SK-N-SH treated with all-trans-retinoic acid at 6 μM for 48 hours (cell line): ENCODE measurements at regions not wholly inside any gene's neighbourhood (a gene's known extent, or its start where the extent isn't known, plus 50 kb on each side); places are given as distances from the start of the nearest gene placed in this dataset.

Experiments
- ATAC-seq: fragments of 200-7000 bp; cut with Tn5 transposase; 3 replicates; pipeline ENCODE4 v1.9.1; 2020; ENCODE audit warnings: mild to moderate bottlenecking, moderate library complexity
- ARNTL ChIP-seq: fragments of 450-650 bp; formaldehyde crosslinking; IDR thresholded peaks from 2 replicates; pipeline ENCODE4 v1.5.0; 2020; ENCODE audit warnings: low read depth, mild to moderate bottlenecking, moderate library complexity, borderline replicate concordance
- BACH2 ChIP-seq: fragments of 250-450 bp; sonication (Bioruptor Pico); IDR thresholded peaks from 2 replicates; pipeline ENCODE4 v1.9.0; 2021; ENCODE audit warnings: mild to moderate bottlenecking, borderline replicate concordance
- ESRRG ChIP-seq: fragments of 250-450 bp; sonication (Bioruptor Pico); IDR thresholded peaks from 2 replicates; pipeline ENCODE4 v1.6.1; 2021; ENCODE audit warnings: mild to moderate bottlenecking
- GLIS3 ChIP-seq: fragments of 250-450 bp; sonication (Bioruptor Pico); IDR thresholded peaks from 2 replicates; pipeline ENCODE4 v1.5.0; 2020; ENCODE audit warnings: mild to moderate bottlenecking, moderate library complexity
- ISL1 ChIP-seq: fragments of 250-450 bp; sonication (Bioruptor Pico); IDR thresholded peaks from 2 replicates; pipeline ENCODE4 v2.1.2; 2022; ENCODE audit warnings: mild to moderate bottlenecking, moderate library complexity
- PPARA ChIP-seq: fragments of 250-450 bp; sonication (Bioruptor Pico); IDR thresholded peaks from 2 replicates; pipeline ENCODE4 v1.5.0; 2020; ENCODE audit warnings: mild to moderate bottlenecking, borderline replicate concordance
- TCF4 ChIP-seq: fragments of 250-450 bp; sonication (Bioruptor Pico); IDR thresholded peaks from 2 replicates; pipeline ENCODE4 v1.8.0; 2021; ENCODE audit warnings: mild to moderate bottlenecking, moderate library complexity, borderline replicate concordance
- TOX ChIP-seq: fragments of 250-450 bp; sonication (Bioruptor Pico); IDR thresholded peaks from 2 replicates; pipeline ENCODE4 v1.8.0; 2021; ENCODE audit warnings: mild to moderate bottlenecking, moderate library complexity, borderline replicate concordance
- ZC3H10 ChIP-seq: fragments of 250-450 bp; sonication (Bioruptor Pico); IDR thresholded peaks from 2 replicates; pipeline ENCODE4 v1.5.1; 2021; ENCODE audit warnings: mild to moderate bottlenecking, moderate library complexity
- ZFP3 ChIP-seq: fragments of 250-450 bp; sonication (Bioruptor Pico); IDR thresholded peaks from 2 replicates; pipeline ENCODE4 v1.5.0; 2020; ENCODE audit warnings: mild to moderate bottlenecking, moderate library complexity
- ZFP30 ChIP-seq: fragments of 450-650 bp; formaldehyde crosslinking; IDR thresholded peaks from 2 replicates; pipeline ENCODE4 v1.5.0; 2022; ENCODE audit warnings: mild to moderate bottlenecking, moderate library complexity
- ZNF565 ChIP-seq: fragments of 450-650 bp; formaldehyde crosslinking; conservative IDR thresholded peaks from 2 replicates; pipeline ENCODE4 v1.5.0; 2020; ENCODE audit warnings: low read depth, mild to moderate bottlenecking, moderate library complexity
- ZNF70 ChIP-seq: fragments of 450-650 bp; formaldehyde crosslinking; IDR thresholded peaks from 2 replicates; pipeline ENCODE4 v1.5.0; 2020; ENCODE audit warnings: mild to moderate bottlenecking, moderate library complexity
- ZNF8 ChIP-seq: fragments of 450-650 bp; formaldehyde crosslinking; IDR thresholded peaks from 2 replicates; pipeline ENCODE4 v1.5.0; 2020; ENCODE audit warnings: mild to moderate bottlenecking, moderate library complexity
- TF ChIP-seq, protein P1 (sequence below): fragments of 250-450 bp; sonication (Bioruptor Pico); IDR thresholded peaks from 2 replicates; pipeline ENCODE4 v1.8.0; 2020; ENCODE audit warnings: mild to moderate bottlenecking, moderate library complexity, borderline replicate concordance
- TF ChIP-seq, protein P2 (sequence below): fragments of 250-450 bp; sonication (Bioruptor Pico); IDR thresholded peaks from 2 replicates; pipeline ENCODE4 v1.5.0; 2020; ENCODE audit warnings: mild to moderate bottlenecking, moderate library complexity
- TF ChIP-seq, protein P3 (sequence below): fragments of 250-450 bp; sonication (Bioruptor Pico); IDR thresholded peaks from 2 replicates; pipeline ENCODE4 v1.8.0; 2021; ENCODE audit warnings: low read depth, mild to moderate bottlenecking, moderate library complexity, borderline replicate concordance
- TF ChIP-seq, protein P4 (sequence below): fragments of 250-450 bp; sonication (Bioruptor Pico); IDR thresholded peaks from 2 replicates; pipeline ENCODE4 v1.5.1; 2021; ENCODE audit warnings: mild to moderate bottlenecking, moderate library complexity

DNA sequence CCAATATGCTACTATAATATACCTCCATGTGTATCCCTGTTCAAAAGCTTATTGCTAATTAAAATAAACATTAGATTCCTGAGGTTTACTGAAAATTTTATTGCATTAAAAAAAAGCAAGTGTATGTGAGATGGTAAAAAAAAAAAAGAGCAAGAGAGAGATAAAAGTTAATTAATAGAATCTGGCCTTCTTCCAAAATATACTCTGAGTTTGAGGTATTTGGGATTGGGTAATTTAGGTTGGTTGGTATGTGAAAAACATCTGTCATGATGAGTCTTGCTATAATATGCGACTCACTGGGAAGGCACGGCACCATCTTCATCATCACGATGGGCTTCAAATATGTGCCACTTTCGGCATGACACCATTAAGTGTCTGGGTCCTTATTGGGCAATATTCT, 711.1 kb upstream of the SOX9 start:
- no peak for ATAC-seq
- TF ChIP-seq ZFP3 (CRISPR knock-in tag) = 0 out of 2 replicates have a peak, but pooled peaks have one; percentile 44
- peak; percentile 75 for TF ChIP-seq ISL1 (CRISPR knock-in tag)
- TF ChIP-seq TCF4 (CRISPR knock-in tag) = no peak
- TF ChIP-seq, all 23 proteins: peak for 2

DNA sequence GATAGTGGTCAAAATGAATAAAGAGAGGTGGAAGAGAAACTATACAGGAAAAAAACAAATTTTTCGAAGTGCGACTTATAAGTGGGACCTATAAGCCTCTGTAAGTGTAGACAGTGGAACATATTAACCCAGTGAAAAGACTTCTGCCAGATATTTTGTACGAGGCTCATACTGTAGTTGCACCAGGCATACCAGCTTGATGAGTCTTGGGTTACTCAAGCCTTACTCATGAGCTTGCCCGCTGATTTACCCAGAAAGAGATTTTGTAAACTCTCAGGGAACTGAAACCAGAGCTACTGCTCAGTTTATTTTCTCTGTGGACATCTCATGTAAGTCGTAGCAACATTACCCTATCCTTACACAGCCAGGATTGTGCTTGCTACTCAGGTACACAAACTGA, 708.0 kb upstream of the SOX9 start:
- peak; percentile 99 for ATAC-seq
- no peak for TF ChIP-seq BACH2 (CRISPR knock-in tag)
- no peak; the same call in 1 of the 2 replicates for TF ChIP-seq TOX (CRISPR knock-in tag)
- TF ChIP-seq, protein P1, sequence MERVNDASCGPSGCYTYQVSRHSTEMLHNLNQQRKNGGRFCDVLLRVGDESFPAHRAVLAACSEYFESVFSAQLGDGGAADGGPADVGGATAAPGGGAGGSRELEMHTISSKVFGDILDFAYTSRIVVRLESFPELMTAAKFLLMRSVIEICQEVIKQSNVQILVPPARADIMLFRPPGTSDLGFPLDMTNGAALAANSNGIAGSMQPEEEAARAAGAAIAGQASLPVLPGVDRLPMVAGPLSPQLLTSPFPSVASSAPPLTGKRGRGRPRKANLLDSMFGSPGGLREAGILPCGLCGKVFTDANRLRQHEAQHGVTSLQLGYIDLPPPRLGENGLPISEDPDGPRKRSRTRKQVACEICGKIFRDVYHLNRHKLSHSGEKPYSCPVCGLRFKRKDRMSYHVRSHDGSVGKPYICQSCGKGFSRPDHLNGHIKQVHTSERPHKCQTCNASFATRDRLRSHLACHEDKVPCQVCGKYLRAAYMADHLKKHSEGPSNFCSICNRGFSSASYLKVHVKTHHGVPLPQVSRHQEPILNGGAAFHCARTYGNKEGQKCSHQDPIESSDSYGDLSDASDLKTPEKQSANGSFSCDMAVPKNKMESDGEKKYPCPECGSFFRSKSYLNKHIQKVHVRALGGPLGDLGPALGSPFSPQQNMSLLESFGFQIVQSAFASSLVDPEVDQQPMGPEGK (CRISPR knock-in tag) = no peak
- TF ChIP-seq, protein P2, sequence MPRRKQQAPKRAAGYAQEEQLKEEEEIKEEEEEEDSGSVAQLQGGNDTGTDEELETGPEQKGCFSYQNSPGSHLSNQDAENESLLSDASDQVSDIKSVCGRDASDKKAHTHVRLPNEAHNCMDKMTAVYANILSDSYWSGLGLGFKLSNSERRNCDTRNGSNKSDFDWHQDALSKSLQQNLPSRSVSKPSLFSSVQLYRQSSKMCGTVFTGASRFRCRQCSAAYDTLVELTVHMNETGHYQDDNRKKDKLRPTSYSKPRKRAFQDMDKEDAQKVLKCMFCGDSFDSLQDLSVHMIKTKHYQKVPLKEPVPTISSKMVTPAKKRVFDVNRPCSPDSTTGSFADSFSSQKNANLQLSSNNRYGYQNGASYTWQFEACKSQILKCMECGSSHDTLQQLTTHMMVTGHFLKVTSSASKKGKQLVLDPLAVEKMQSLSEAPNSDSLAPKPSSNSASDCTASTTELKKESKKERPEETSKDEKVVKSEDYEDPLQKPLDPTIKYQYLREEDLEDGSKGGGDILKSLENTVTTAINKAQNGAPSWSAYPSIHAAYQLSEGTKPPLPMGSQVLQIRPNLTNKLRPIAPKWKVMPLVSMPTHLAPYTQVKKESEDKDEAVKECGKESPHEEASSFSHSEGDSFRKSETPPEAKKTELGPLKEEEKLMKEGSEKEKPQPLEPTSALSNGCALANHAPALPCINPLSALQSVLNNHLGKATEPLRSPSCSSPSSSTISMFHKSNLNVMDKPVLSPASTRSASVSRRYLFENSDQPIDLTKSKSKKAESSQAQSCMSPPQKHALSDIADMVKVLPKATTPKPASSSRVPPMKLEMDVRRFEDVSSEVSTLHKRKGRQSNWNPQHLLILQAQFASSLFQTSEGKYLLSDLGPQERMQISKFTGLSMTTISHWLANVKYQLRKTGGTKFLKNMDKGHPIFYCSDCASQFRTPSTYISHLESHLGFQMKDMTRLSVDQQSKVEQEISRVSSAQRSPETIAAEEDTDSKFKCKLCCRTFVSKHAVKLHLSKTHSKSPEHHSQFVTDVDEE = no peak
- TF ChIP-seq TCF4 (CRISPR knock-in tag) = no peak

DNA sequence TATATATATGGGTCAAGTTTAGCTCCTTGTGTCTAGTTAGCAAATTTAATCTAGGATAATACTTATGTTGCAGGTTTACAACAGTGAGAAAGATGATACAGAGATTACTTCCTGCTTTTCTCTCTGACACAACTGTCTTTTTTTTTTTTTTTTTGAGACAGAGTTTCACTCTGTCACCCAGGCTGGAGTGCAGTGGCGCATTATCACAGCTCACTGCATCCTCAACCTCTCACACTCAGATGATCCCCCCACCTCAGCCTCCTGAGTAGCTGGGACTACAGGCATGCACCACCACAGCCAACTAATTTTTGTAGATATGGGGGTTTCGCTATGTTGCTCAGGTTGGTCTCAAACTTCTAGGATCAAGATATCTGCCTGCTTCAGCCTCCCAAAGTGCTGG, 706.9 kb upstream of the SOX9 start:
- TF ChIP-seq ZC3H10 (CRISPR knock-in tag) = no peak
- TF ChIP-seq, all 23 proteins: peak for 0
- ATAC-seq = no peak

DNA sequence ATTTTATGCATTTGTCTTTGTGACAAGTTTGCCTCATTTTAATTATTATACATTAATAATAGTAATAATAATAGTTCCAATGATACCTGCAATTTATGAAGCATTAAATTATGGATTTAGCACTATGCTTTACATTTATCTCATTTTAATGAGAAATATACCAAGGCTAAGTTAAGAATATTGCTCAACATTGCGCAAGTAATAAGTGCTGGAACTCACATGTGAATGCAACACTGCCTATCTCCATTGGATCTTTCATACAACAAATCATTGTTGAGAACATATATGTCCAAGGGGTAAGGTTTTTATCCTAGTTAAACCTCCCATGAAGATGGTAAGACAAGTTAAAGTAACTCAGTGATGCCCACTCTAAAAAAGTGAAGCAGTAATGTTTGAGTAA, 703.7 kb upstream of the SOX9 start:
- TF ChIP-seq ARNTL (CRISPR knock-in tag) (no peak), TCF4 (CRISPR knock-in tag) (no peak), GLIS3 (CRISPR knock-in tag) (no peak), ZFP30 (CRISPR knock-in tag) (no peak), ZNF565 (CRISPR knock-in tag) (no peak), ZNF8 (no peak)
- TF ChIP-seq, protein P2 = no peak
- TF ChIP-seq, protein P3, sequence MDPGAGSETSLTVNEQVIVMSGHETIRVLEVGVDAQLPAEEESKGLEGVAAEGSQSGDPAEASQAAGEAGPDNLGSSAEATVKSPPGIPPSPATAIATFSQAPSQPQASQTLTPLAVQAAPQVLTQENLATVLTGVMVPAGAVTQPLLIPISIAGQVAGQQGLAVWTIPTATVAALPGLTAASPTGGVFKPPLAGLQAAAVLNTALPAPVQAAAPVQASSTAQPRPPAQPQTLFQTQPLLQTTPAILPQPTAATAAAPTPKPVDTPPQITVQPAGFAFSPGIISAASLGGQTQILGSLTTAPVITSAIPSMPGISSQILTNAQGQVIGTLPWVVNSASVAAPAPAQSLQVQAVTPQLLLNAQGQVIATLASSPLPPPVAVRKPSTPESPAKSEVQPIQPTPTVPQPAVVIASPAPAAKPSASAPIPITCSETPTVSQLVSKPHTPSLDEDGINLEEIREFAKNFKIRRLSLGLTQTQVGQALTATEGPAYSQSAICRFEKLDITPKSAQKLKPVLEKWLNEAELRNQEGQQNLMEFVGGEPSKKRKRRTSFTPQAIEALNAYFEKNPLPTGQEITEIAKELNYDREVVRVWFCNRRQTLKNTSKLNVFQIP = no peak
- TF ChIP-seq, protein P4, sequence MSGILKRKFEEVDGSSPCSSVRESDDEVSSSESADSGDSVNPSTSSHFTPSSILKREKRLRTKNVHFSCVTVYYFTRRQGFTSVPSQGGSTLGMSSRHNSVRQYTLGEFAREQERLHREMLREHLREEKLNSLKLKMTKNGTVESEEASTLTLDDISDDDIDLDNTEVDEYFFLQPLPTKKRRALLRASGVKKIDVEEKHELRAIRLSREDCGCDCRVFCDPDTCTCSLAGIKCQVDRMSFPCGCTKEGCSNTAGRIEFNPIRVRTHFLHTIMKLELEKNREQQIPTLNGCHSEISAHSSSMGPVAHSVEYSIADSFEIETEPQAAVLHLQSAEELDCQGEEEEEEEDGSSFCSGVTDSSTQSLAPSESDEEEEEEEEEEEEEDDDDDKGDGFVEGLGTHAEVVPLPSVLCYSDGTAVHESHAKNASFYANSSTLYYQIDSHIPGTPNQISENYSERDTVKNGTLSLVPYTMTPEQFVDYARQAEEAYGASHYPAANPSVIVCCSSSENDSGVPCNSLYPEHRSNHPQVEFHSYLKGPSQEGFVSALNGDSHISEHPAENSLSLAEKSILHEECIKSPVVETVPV (CRISPR knock-in tag) = no peak
- ATAC-seq = no peak

DNA sequence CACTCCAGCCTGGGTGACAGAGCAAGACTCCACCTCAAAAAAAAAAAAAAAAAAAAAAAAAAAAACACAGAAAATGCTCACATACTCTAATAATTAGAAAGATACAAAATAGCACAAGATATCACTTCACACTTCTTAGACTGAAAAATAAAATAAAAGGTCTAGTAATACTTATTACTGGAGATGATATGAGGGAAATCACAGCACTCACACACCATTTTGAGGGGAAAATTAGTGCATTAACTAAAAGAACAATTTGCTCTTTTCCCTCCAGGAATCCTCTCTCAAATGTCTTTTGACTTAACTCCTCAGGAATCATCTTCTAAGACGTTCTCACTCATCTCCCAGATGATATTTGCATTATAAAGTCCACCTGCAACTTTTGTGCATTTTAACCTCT, 697.9 kb upstream of the SOX9 start:
- ATAC-seq = no peak
- TF ChIP-seq, protein P2 = no peak
- TF ChIP-seq ZNF8 (no peak), BACH2 (CRISPR knock-in tag) (no peak), ZNF70 (no peak), ZFP3 (CRISPR knock-in tag) (no peak), ZNF565 (CRISPR knock-in tag) (no peak), TOX (CRISPR knock-in tag) (no peak), PPARA (CRISPR knock-in tag) (no peak), ZC3H10 (CRISPR knock-in tag) (no peak), ESRRG (CRISPR knock-in tag) (no peak)
- TF ChIP-seq, protein P4 (CRISPR knock-in tag) = no peak
